ENCODE measurements at regions not wholly inside any gene's neighbourhood (a gene's known extent, or its start where the extent isn't known, plus 50 kb on each side); places are given as distances from the start of the nearest gene placed in this dataset.

DNA sequence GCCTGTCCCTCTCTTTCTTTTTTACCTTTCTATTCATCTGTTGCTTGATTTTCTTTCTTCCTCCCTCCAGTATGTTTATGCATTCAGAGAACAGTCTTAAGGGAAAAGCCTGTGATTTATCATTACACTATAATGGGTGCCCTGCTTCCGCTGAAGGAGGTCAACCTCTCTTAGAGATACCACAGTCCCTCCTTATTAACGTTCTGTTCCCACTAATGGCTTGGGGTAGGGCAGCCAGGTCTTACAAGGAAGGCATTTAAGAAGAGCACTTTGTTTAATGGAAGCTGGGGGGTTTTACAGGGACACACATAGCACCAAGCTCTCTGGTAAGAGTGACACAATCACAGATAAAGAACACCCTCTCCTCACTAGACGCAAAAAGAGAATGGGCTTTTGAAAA lies 523.5 kb downstream of the NUF2 start:
- ChIA-PET CTCF (no interaction called here), POLR2A (no interaction called here)
- no peak for TF ChIP-seq GLI2 (tag by site-specific recombination; IDR thresholded peaks at IDR 0.05; ENCODE audit: borderline replicate concordance, low read depth)
- TF ChIP-seq SP3 (tag by site-specific recombination; IDR thresholded peaks at IDR 0.05) = no peak
- TF ChIP-seq, protein P1, sequence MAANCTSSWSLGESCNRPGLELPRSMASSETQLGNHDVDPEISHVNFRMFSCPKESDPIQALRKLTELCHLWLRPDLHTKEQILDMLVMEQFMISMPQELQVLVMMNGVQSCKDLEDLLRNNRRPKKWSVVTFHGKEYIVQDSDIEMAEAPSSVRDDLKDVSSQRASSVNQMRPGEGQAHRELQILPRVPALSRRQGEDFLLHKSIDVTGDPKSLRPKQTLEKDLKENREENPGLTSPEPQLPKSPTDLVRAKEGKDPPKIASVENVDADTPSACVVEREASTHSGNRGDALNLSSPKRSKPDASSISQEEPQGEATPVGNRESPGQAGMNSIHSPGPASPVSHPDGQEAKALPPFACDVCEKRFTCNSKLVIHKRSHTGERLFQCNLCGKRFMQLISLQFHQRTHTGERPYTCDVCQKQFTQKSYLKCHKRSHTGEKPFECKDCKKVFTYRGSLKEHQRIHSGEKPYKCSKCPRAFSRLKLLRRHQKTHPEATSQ (tag by site-specific recombination; IDR thresholded peaks at IDR 0.05) = no peak
- TF ChIP-seq KLF7 (tag by site-specific recombination; IDR thresholded peaks at IDR 0.05; ENCODE audit: borderline replicate concordance) = no peak
- no peak for TF ChIP-seq ZSCAN23 (tag by site-specific recombination; IDR thresholded peaks at IDR 0.05)
- no peak for TF ChIP-seq TCF7L2 (IDR thresholded peaks at IDR 0.05; ENCODE audit: borderline replicate concordance, low read depth, low read length)
- no peak for TF ChIP-seq ZNF621 (tag by site-specific recombination; IDR thresholded peaks at IDR 0.05)
- TF ChIP-seq, protein P2, sequence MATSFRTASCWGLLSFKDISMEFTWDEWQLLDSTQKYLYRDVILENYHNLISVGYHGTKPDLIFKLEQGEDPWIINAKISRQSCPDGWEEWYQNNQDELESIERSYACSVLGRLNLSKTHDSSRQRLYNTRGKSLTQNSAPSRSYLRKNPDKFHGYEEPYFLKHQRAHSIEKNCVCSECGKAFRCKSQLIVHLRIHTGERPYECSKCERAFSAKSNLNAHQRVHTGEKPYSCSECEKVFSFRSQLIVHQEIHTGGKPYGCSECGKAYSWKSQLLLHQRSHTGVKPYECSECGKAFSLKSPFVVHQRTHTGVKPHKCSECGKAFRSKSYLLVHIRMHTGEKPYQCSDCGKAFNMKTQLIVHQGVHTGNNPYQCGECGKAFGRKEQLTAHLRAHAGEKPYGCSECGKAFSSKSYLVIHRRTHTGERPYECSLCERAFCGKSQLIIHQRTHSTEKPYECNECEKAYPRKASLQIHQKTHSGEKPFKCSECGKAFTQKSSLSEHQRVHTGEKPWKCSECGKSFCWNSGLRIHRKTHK (tag by site-specific recombination; IDR thresholded peaks at IDR 0.05) = no peak
- TF ChIP-seq ZNF585B (tag by site-specific recombination; IDR thresholded peaks at IDR 0.05) = no peak
- no peak for TF ChIP-seq YY1 (tag by site-specific recombination; IDR thresholded peaks at IDR 0.05)
- TF ChIP-seq OSR2 (tag by site-specific recombination; IDR thresholded peaks at IDR 0.05) = no peak
- no peak for TF ChIP-seq ZBTB21 (tag by site-specific recombination; IDR thresholded peaks at IDR 0.05)
- no peak for TF ChIP-seq ZBTB48 (tag by site-specific recombination; IDR thresholded peaks at IDR 0.05)
- TF ChIP-seq KLF9 (tag by site-specific recombination; IDR thresholded peaks at IDR 0.05; ENCODE audit: low read depth) = no peak
- TF ChIP-seq ZNF274 (IDR thresholded peaks at IDR 0.05; ENCODE audit: low read length) = no peak
- no peak for TF ChIP-seq ZNF274 (tag by site-specific recombination; IDR thresholded peaks at IDR 0.05; ENCODE audit: borderline replicate concordance)
- TF ChIP-seq ZNF157 (tag by site-specific recombination; IDR thresholded peaks at IDR 0.05) = no peak
- TF ChIP-seq ZSCAN16 (tag by site-specific recombination; IDR thresholded peaks at IDR 0.05) = no peak
- TF ChIP-seq, protein P3, sequence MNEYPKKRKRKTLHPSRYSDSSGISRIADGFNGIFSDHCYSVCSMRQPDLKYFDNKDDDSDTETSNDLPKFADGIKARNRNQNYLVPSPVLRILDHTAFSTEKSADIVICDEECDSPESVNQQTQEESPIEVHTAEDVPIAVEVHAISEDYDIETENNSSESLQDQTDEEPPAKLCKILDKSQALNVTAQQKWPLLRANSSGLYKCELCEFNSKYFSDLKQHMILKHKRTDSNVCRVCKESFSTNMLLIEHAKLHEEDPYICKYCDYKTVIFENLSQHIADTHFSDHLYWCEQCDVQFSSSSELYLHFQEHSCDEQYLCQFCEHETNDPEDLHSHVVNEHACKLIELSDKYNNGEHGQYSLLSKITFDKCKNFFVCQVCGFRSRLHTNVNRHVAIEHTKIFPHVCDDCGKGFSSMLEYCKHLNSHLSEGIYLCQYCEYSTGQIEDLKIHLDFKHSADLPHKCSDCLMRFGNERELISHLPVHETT (tag by site-specific recombination; IDR thresholded peaks at IDR 0.05) = no peak
- no peak for TF ChIP-seq ZNF747 (tag by site-specific recombination; IDR thresholded peaks at IDR 0.05)
- no peaks in the 10 kb centered on the region for H3K9me3 ChIP-seq (ENCODE audit: control insufficient read depth, insufficient read depth, low read depth, low read length)
- no peaks in the 10 kb centered on the region for H3K4me1 ChIP-seq (ENCODE audit: control insufficient read depth, insufficient read depth, low read length)
- no peaks in the 10 kb centered on the region for H3K36me3 ChIP-seq (ENCODE audit: control insufficient read depth in 2 of 2, insufficient read depth in 1 of 2, low read length in 2 of 2)
- no peak overlapping the region for H3K27ac ChIP-seq (ENCODE audit: extremely low read depth, low read depth, low read length)
- no peak overlapping the region for H3K4me3 ChIP-seq (ENCODE audit: low read depth, low read length)

DNA sequence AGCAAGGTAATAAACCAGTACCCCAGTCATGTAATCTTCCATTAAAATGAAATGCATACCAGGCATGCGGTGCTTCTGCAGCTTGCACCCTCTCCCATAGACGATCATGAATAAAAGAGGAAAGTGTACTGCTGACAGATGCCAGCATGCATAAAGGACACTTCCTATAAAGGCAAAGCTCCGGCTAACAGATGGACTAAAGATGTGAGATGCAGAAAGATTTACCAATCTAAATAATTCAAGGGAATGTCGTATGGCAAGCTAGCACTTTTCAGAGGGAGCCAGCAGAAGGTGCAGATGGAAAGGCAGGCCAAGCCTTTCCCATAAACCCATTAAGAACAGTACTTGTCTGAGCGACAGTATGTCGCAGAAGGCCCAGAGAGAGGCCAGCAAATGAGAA lies 542.0 kb downstream of the NUF2 start:
- Histone ChIP-seq H3K9me3 (ENCODE audit: control insufficient read depth, insufficient read depth, low read depth, low read length) (no peaks in the 10 kb centered on the region), H3K4me3 (ENCODE audit: low read depth, low read length) (no peak overlapping the region), H3K27ac (ENCODE audit: extremely low read depth, low read depth, low read length) (no peak overlapping the region), H3K36me3 (ENCODE audit: control insufficient read depth in 2 of 2, insufficient read depth in 1 of 2, low read length in 2 of 2) (no peaks in the 10 kb centered on the region), H3K4me1 (ENCODE audit: control insufficient read depth, insufficient read depth, low read length) (no peaks in the 10 kb centered on the region)
- CTCF ChIA-PET = no interaction called here
- TF ChIP-seq, protein P4, sequence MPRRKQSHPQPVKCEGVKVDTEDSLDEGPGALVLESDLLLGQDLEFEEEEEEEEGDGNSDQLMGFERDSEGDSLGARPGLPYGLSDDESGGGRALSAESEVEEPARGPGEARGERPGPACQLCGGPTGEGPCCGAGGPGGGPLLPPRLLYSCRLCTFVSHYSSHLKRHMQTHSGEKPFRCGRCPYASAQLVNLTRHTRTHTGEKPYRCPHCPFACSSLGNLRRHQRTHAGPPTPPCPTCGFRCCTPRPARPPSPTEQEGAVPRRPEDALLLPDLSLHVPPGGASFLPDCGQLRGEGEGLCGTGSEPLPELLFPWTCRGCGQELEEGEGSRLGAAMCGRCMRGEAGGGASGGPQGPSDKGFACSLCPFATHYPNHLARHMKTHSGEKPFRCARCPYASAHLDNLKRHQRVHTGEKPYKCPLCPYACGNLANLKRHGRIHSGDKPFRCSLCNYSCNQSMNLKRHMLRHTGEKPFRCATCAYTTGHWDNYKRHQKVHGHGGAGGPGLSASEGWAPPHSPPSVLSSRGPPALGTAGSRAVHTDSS (tag by site-specific recombination; IDR thresholded peaks at IDR 0.05) = no peak
- TF ChIP-seq, protein P5, sequence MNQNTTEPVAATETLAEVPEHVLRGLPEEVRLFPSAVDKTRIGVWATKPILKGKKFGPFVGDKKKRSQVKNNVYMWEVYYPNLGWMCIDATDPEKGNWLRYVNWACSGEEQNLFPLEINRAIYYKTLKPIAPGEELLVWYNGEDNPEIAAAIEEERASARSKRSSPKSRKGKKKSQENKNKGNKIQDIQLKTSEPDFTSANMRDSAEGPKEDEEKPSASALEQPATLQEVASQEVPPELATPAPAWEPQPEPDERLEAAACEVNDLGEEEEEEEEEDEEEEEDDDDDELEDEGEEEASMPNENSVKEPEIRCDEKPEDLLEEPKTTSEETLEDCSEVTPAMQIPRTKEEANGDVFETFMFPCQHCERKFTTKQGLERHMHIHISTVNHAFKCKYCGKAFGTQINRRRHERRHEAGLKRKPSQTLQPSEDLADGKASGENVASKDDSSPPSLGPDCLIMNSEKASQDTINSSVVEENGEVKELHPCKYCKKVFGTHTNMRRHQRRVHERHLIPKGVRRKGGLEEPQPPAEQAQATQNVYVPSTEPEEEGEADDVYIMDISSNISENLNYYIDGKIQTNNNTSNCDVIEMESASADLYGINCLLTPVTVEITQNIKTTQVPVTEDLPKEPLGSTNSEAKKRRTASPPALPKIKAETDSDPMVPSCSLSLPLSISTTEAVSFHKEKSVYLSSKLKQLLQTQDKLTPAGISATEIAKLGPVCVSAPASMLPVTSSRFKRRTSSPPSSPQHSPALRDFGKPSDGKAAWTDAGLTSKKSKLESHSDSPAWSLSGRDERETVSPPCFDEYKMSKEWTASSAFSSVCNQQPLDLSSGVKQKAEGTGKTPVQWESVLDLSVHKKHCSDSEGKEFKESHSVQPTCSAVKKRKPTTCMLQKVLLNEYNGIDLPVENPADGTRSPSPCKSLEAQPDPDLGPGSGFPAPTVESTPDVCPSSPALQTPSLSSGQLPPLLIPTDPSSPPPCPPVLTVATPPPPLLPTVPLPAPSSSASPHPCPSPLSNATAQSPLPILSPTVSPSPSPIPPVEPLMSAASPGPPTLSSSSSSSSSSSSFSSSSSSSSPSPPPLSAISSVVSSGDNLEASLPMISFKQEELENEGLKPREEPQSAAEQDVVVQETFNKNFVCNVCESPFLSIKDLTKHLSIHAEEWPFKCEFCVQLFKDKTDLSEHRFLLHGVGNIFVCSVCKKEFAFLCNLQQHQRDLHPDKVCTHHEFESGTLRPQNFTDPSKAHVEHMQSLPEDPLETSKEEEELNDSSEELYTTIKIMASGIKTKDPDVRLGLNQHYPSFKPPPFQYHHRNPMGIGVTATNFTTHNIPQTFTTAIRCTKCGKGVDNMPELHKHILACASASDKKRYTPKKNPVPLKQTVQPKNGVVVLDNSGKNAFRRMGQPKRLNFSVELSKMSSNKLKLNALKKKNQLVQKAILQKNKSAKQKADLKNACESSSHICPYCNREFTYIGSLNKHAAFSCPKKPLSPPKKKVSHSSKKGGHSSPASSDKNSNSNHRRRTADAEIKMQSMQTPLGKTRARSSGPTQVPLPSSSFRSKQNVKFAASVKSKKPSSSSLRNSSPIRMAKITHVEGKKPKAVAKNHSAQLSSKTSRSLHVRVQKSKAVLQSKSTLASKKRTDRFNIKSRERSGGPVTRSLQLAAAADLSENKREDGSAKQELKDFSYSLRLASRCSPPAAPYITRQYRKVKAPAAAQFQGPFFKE (tag by site-specific recombination; IDR thresholded peaks at IDR 0.05; ENCODE audit: borderline replicate concordance) = no peak
- TF ChIP-seq ZNF529 (tag by site-specific recombination; IDR thresholded peaks at IDR 0.05; ENCODE audit: insufficient replicate concordance) (no peak), ZFHX2 (tag by site-specific recombination; conservative IDR thresholded peaks at IDR 0.05) (no peak)
- POLR2A ChIA-PET = no interaction called here

Measured in HEK293 (cell line).